Neural progenitor cell (in vitro differentiated cells): ENCODE measurements at regions not wholly inside any gene's neighbourhood (a gene's known extent, or its start where the extent isn't known, plus 50 kb on each side); places are given as distances from the start of the nearest gene placed in this dataset.

ENCODE experiments used
- DNase-seq: peaks from one replicate; pipeline ENCODE4 v3.0.0-alpha.2; 2016; ENCODE audit warnings: low spot score
- H2AFZ ChIP-seq: fragments of 200-600 bp; sonication (generic); replicated peaks from 2 replicates; pipeline ENCODE4 v1.6.1; 2016; ENCODE audit warnings: antibody characterized with exemption
- H3F3A ChIP-seq: fragments of 200-600 bp; sonication (generic); 2 replicates; pipeline ENCODE4 v1.6.1; 2016; ENCODE audit warnings: antibody characterized with exemption, low read depth
- H3K27ac ChIP-seq: fragments of 200-600 bp; sonication (generic); 2 replicates; pipeline ENCODE4 v1.5.1; 2016; ENCODE audit warnings: mild to moderate bottlenecking
- H3K27me3 ChIP-seq: fragments of 200-600 bp; sonication (generic); 2 replicates; pipeline ENCODE4 v1.6.1; 2016; ENCODE audit warnings: mild to moderate bottlenecking, moderate library complexity
- H3K36me3 ChIP-seq: fragments of 200-600 bp; sonication (generic); 2 replicates; pipeline ENCODE4 v1.5.1; 2016
- H3K4me1 ChIP-seq: fragments of 200-600 bp; sonication (generic); 2 replicates; pipeline ENCODE4 v1.6.1; 2016; ENCODE audit warnings: mixed run types
- H3K4me2 ChIP-seq: fragments of 200-600 bp; sonication (generic); 2 replicates; pipeline ENCODE4 v1.6.1; 2016
- H3K4me3 ChIP-seq: fragments of 200-600 bp; sonication (generic); 2 replicates; pipeline ENCODE4 v1.5.1; 2016
- H3K79me2 ChIP-seq: fragments of 200-600 bp; sonication (generic); 2 replicates; pipeline ENCODE4 v1.6.1; 2016; ENCODE audit warnings: low read depth
- H3K9ac ChIP-seq: fragments of 200-600 bp; sonication (generic); 2 replicates; pipeline ENCODE4 v1.6.1; 2016
- H3K9me3 ChIP-seq: fragments of 200-600 bp; sonication (generic); 2 replicates; pipeline ENCODE4 v1.5.1; 2016; ENCODE audit warnings: low read depth
- H4K20me1 ChIP-seq: fragments of 200-600 bp; sonication (generic); 2 replicates; pipeline ENCODE4 v1.6.1; 2016; ENCODE audit warnings: low read depth
- H3K27ac Mint-ChIP-seq: 3 replicates; pipeline ENCODE4 v1.8.0; 2021; ENCODE audit warnings: mixed read lengths
- H3K27me3 Mint-ChIP-seq: 2 replicates; pipeline ENCODE4 v1.8.0; 2022; ENCODE audit warnings: low read depth, mild to moderate bottlenecking, inconsistent platforms, moderate library complexity, mixed read lengths; ENCODE audit not compliant: insufficient read depth
- H3K36me3 Mint-ChIP-seq: 3 replicates; pipeline ENCODE4 v1.8.0; 2021; ENCODE audit warnings: mixed read lengths
- H3K4me1 Mint-ChIP-seq: 3 replicates; pipeline ENCODE4 v1.8.0; 2021; ENCODE audit warnings: mixed read lengths
- H3K4me3 Mint-ChIP-seq: 3 replicates; pipeline ENCODE4 v1.8.0; 2021; ENCODE audit warnings: mild to moderate bottlenecking, moderate library complexity, mixed read lengths
- H3K9me3 Mint-ChIP-seq: 3 replicates; pipeline ENCODE4 v1.8.0; 2020; ENCODE audit warnings: mixed read lengths
- EZH2 ChIP-seq: fragments of 200-600 bp; sonication (generic); IDR thresholded peaks from 2 replicates; pipeline ENCODE4 v1.6.1; 2017; ENCODE audit warnings: antibody characterized with exemption, mild to moderate bottlenecking, moderate library complexity
- EZH2phosphoT487 ChIP-seq: fragments of 200-600 bp; sonication (generic); IDR thresholded peaks from 2 replicates; pipeline ENCODE4 v1.6.1; 2017; ENCODE audit warnings: antibody characterized with exemption
- TF ChIP-seq, protein P1 (sequence below): fragments of 200-600 bp; sonication (generic); IDR thresholded peaks from 2 replicates; pipeline ENCODE4 v1.5.1; 2017; ENCODE audit warnings: antibody characterized with exemption, mild to moderate bottlenecking

DNA sequence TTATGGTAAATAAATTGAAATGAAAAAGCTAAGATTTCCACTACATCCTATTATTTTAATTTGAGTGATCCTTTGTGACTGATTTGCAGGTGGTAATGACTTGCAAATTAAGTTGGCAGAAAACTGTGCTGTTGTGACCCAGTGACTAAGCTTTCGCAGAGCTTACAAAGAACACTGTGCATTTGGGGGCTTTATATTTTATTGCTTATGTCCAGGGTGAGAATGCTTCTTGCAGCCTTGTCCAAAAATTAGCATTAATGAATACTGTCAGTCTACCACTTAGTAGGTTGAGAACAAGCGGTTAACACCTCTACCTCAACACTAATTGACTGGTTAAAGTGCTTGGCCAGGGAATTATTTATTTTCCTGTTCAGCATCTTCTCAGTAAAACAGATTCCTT, 991.3 kb upstream of the DIAPH2 start:
- Histone ChIP-seq H3K9ac (no peak overlapping the region), H2AFZ (no peak overlapping the region), H4K20me1 (no peaks in the 10 kb centered on the region), H3K27ac (no peak overlapping the region), H3K9me3 (no peaks in the 10 kb centered on the region), H3K4me1 (no peaks in the 10 kb centered on the region), H3K4me3 (no peak overlapping the region), H3K27me3 (no peaks in the 10 kb centered on the region), H3K36me3 (no peaks in the 10 kb centered on the region), H3K4me2 (no peak overlapping the region), H3K79me2 (no peaks in the 10 kb centered on the region), H3F3A (no peaks in the 10 kb centered on the region)
- TF ChIP-seq EZH2phosphoT487: no peak
- no peak for TF ChIP-seq EZH2
- TF ChIP-seq, protein P1, sequence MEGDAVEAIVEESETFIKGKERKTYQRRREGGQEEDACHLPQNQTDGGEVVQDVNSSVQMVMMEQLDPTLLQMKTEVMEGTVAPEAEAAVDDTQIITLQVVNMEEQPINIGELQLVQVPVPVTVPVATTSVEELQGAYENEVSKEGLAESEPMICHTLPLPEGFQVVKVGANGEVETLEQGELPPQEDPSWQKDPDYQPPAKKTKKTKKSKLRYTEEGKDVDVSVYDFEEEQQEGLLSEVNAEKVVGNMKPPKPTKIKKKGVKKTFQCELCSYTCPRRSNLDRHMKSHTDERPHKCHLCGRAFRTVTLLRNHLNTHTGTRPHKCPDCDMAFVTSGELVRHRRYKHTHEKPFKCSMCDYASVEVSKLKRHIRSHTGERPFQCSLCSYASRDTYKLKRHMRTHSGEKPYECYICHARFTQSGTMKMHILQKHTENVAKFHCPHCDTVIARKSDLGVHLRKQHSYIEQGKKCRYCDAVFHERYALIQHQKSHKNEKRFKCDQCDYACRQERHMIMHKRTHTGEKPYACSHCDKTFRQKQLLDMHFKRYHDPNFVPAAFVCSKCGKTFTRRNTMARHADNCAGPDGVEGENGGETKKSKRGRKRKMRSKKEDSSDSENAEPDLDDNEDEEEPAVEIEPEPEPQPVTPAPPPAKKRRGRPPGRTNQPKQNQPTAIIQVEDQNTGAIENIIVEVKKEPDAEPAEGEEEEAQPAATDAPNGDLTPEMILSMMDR: no peak
- Mint-ChIP-seq H3K4me3 (no peak overlapping the region), H3K4me1 (no peaks in the 10 kb centered on the region), H3K27me3 (no peaks in the 10 kb centered on the region), H3K9me3 (no peaks in the 10 kb centered on the region), H3K27ac (no peak overlapping the region), H3K36me3 (no peaks in the 10 kb centered on the region)
- no peak for DNase-seq

DNA sequence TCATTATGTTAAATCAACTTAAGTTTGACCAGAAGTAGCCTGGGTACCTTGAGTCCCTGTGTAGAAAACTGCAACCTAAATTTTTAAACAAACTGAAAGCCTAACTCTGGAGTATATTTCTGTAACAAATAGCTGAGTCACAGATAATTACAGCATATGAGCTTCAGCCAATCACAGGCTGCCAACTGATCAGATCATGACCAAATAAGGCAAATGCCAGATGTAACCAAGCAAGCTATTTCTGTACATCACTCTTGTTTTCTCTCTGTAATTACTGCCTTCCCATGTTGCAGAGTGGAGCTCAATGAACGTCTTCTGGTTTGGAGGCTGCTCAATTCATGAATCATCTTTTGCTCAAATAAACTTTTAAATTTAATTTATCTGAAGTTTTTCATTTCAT, 980.9 kb upstream of the DIAPH2 start:
- Mint-ChIP-seq H3K36me3 (no peaks in the 10 kb centered on the region), H3K9me3 (peaks cover 5% of the 10 kb centered on the region), H3K27ac (no peak overlapping the region), H3K4me1 (no peaks in the 10 kb centered on the region), H3K4me3 (no peak overlapping the region), H3K27me3 (no peaks in the 10 kb centered on the region)
- Histone ChIP-seq H3F3A (no peaks in the 10 kb centered on the region), H3K79me2 (no peaks in the 10 kb centered on the region), H3K9ac (no peak overlapping the region), H3K4me2 (no peak overlapping the region), H3K4me3 (no peak overlapping the region), H2AFZ (no peak overlapping the region), H3K36me3 (no peaks in the 10 kb centered on the region), H3K27ac (no peak overlapping the region), H3K9me3 (no peaks in the 10 kb centered on the region), H3K27me3 (no peaks in the 10 kb centered on the region), H3K4me1 (no peaks in the 10 kb centered on the region), H4K20me1 (no peaks in the 10 kb centered on the region)
- TF ChIP-seq EZH2: no peak
- TF ChIP-seq, protein P1: no peak
- DNase-seq: no peak

DNA sequence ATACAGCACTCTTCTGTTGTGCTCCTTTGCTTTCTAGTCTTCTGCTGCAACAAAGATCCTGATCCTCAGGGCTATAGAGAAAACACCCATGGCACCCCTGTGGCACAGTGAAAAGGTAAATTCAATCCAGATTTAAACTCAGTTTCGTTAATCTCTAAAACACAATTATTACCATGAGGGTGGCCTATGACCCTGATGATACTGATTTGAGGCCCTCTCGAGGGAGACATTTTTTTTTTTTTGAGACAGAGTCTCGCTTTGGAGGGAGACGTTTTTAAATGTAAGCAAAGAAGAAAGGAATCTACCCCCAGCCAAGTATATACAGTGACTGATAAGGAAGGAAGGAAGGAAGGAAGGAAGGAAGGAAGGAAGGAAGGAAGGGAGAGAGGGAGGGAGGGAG, 967.8 kb upstream of the DIAPH2 start:
- Mint-ChIP-seq H3K9me3 (no peaks in the 10 kb centered on the region), H3K4me3 (no peak overlapping the region), H3K4me1 (peaks cover 4% of the 10 kb centered on the region), H3K27ac (no peak overlapping the region), H3K36me3 (no peaks in the 10 kb centered on the region), H3K27me3 (no peaks in the 10 kb centered on the region)
- H3K4me2 ChIP-seq: no peak overlapping the region
- no peak overlapping the region for H3K9ac ChIP-seq
- H2AFZ ChIP-seq: no peak overlapping the region
- no peaks in the 10 kb centered on the region for H3F3A ChIP-seq
- peaks cover 9% of the 10 kb centered on the region for H3K4me1 ChIP-seq
- no peaks in the 10 kb centered on the region for H3K9me3 ChIP-seq
- TF ChIP-seq, protein P1: no peak
- TF ChIP-seq EZH2 (no peak), EZH2phosphoT487 (no peak)
- no peak for DNase-seq
- H4K20me1 ChIP-seq: no peaks in the 10 kb centered on the region
- H3K79me2 ChIP-seq: no peaks in the 10 kb centered on the region
- H3K4me3 ChIP-seq: no peak overlapping the region
- H3K27ac ChIP-seq: no peak overlapping the region
- H3K36me3 ChIP-seq: no peaks in the 10 kb centered on the region
- no peaks in the 10 kb centered on the region for H3K27me3 ChIP-seq

DNA sequence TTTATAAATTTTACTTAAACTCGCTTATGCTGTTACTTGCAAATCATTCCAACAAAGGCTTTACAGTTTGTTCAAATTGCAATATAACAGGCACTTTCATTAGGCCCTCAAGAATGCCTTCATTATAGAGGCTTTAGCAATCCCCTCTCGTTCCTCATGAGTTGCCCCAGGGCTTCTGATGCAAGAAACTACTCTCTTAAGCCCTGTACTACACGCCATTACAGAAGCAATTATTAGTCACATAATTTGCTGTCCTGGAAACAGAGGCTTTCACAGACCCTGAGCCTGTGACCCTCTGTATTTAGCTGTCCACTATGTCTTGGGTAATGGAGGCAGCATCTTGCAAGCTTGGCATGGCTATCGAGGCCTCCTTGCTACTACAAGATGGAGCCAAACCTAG, 965.9 kb upstream of the DIAPH2 start:
- Mint-ChIP-seq H3K4me3 (no peak overlapping the region), H3K27ac (no peak overlapping the region), H3K4me1 (peaks cover 4% of the 10 kb centered on the region), H3K27me3 (no peaks in the 10 kb centered on the region), H3K36me3 (no peaks in the 10 kb centered on the region), H3K9me3 (no peaks in the 10 kb centered on the region)
- Histone ChIP-seq H3K36me3 (no peaks in the 10 kb centered on the region), H4K20me1 (no peaks in the 10 kb centered on the region), H2AFZ (no peak overlapping the region), H3K27me3 (no peaks in the 10 kb centered on the region), H3K9ac (no peak overlapping the region), H3K27ac (no peak overlapping the region), H3K4me1 (peaks cover 9% of the 10 kb centered on the region), H3K9me3 (no peaks in the 10 kb centered on the region), H3K4me3 (no peak overlapping the region), H3K4me2 (no peak overlapping the region), H3K79me2 (no peaks in the 10 kb centered on the region), H3F3A (no peaks in the 10 kb centered on the region)
- no peak for TF ChIP-seq EZH2
- TF ChIP-seq EZH2phosphoT487: no peak
- TF ChIP-seq, protein P1: no peak
- DNase-seq: no peak
